NCI-H2227 (cell line): ENCODE measurements at regions not wholly inside any gene's neighbourhood (a gene's known extent, or its start where the extent isn't known, plus 50 kb on each side); places are given as distances from the start of the nearest gene placed in this dataset.

Experiments
- DNase-seq: peaks from one replicate; lab custom pipeline; 2025; ENCODE audit not compliant: unreplicated experiment; lab: John Stamatoyannopoulos, UW

DNA sequence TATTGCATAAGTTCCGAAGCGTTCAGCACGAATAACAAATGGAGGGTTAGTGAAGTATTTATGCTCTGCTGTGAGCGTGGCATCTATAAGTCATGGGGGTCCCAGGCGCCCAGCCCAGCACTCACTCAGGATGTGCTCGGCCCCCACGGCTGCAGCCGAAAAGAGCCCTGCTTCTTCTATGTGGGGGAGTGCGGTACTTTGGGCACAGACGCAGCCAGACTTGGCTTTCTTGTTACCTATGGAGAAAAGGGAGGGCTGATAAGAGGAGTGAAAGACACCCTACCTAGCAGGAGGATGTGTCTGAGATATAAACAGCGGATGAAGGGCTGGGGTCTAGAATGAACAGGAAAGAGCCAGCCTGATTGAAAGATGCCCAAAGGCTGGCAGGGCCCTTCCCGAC is 51.4 kb downstream of the MRPL36 start:
- DNase-seq, result no peak

- DNase-seq, result no peak
These were observed 51.9 kb downstream of the MRPL36 start for GRCh38 chr5:1747803-1748085.

GRCh38 chr5:1747079-1747802 is 52.4 kb downstream of the MRPL36 start:
- DNase-seq, result no peak

DNA sequence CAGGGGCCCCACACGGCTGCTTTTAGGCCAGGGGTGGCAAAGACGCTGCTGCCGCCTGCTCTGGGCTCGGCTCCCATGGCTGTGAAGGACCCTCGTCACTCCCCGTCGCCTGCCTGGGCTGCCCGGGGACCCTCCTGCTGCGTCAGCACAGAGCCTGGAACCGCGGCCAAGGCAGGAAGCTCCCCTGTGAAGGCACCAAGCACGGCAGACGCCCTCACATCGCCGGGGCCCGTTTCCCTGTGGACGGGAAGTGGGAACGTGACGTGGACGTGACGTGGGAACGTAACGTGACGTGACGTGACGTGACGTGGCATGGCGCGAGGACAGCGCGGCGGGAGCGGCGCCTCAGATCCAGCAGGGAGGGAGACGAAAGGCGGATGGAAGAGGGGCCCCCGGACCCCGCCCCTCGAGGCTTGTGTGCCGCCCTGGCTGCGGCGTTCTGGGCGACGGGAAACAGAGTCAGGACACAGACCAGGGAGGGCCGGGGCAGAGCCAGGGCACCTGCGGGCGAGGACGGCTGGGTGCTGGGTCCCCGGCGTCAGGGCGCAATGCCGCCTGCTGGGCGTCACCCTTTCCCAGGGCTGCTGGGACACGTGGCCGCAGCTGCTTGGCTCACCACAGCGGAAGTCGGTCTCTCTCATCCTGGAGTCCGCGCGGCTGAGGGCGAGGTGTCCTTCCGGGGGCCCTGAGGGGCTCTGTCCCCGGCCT is 53.1 kb downstream of the MRPL36 start:
- DNase-seq, result no peak

GRCh38 chr5:1745796-1746370 is 53.8 kb downstream of the MRPL36 start:
- DNase-seq, result no peak

DNA sequence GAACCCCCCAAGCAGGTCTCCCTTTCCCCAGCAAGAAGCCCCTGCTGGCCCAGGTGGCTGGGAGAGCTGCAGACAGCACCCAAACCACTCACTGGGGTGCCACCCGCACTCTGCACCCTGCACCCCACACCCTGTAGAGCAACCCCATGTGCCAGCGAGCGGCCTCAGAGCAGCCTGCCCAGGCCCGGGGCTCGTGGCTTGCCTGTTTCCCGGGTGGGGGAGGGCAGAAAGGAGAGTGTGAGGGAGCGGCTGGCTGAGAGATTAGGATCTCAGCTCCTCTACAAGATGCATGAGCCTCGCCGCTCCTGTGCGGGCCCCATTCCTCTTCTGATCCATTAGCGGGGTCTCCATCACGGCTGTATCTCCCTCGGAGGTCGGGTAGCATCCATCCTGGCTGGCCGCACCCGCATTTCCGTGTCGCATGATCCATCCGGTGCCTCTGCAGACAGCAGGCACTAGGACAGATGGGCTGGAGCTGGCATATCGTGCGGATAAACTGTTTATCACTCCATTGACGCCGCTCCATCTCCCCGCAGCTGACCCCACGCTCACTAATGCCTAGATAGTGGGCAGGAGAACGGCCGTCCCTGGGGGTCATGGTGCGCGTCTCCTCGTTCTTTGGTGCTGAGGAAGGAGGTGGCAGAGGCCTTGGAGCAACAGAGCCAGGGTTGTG is 54.4 kb downstream of the MRPL36 start:
- DNase-seq, result no peak

DNA sequence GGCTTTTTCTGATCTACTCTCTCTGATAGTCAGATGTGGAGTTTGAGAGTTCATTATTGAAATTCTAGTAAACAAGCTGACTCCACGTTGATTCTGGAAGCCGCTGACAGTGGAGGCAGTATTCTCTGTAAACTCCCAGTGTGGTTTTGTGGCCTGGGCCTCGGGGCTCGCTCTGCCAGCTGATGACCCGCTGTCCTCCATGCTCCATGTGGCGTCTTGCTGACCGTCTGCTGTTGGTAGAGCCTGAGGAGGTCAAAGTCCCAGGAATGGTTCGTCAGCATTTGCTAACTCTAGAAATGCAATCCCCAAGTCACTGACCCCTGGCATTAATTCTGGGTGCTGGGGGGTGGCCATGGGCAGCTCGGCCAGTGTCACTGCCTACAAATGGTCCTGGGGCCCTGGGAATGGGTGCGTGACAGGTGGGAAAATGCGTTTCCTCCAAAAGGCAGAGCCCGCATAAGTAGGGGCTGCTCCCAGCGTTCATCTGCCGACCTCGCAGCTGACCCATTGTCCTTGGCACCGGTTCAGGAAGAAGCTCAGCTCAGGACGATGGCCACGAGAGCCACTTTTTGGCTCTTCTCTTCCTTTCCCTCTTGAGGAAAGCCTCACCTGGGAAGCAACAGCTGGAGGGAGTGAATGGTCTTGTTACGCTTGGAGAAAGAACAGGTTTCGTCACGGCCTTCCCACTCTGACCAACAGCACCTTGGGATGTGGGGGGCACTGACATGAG is 55.1 kb downstream of the MRPL36 start:
- no peak for DNase-seq

DNA sequence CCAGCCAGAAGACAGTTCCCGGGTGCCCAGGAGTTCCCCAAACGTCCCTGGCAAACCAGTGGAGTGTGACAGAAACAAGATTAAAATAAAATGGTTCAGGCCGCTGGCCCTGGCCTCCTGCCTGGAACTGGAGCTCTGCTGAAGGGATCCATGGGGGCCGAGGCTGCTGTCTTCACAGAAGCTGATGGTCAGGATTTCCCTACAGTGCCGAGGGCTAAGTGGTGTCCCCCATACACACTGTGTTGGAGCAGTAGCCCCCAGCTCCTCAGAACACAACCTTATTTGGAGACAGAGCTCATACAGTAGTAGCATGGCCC is 55.9 kb downstream of the MRPL36 start:
- no peak for DNase-seq

- DNase-seq, result no peak
These were observed 56.4 kb downstream of the MRPL36 start for GRCh38 chr5:1743061-1743768.

DNA sequence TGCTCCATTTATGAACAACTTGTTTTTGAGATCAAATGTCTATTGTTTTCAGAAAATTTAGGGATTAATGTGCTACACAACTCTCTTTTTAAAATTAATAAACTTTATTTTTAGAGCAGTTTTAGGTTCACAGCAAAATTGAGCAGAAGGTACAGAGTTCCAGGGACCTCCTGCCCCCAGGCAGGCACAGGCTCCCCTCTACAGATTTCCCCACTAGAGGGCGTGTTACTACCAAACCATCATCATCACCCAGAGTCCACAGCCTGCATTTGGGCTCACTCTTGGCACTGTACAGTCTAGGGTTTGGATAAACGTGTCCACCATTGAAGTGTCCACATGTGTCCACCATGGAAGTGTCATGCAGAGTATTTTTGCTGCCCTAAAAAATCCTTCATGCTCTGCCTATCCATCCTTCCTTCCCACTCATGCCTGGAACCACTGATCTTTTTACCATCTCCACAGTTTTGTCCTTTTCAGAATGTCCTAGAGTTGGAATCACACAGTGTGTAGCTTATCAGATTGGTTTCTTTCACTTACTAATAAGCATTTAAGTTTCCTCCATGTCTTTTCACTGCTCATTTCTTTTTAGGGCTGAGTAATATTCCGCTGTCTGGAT is 61.7 kb downstream of the MRPL36 start:
- no peak for DNase-seq

- no peak for DNase-seq
These were observed 62.5 kb downstream of the MRPL36 start for GRCh38 chr5:1736889-1737711.

DNA sequence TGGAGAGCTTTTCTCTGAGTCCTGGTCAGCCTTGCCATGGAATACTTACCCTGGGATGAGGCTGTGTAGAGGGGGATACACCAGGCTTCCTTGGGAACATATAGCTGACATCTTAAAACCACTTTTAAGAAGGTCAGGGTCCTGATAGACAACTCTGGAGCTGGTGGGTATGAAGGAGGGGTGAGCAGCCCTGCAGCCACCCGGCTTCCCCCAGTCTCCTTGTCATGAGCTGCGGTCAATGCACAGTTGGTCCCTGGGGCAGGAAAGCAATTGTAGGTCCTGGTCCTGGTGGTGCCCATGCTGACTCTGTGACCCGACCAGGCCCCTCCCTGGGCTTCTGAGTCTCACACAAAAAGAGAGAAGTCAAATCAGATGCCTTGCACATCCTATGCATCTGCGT is 63.6 kb downstream of the MRPL36 start:
- DNase-seq, result no peak

DNA sequence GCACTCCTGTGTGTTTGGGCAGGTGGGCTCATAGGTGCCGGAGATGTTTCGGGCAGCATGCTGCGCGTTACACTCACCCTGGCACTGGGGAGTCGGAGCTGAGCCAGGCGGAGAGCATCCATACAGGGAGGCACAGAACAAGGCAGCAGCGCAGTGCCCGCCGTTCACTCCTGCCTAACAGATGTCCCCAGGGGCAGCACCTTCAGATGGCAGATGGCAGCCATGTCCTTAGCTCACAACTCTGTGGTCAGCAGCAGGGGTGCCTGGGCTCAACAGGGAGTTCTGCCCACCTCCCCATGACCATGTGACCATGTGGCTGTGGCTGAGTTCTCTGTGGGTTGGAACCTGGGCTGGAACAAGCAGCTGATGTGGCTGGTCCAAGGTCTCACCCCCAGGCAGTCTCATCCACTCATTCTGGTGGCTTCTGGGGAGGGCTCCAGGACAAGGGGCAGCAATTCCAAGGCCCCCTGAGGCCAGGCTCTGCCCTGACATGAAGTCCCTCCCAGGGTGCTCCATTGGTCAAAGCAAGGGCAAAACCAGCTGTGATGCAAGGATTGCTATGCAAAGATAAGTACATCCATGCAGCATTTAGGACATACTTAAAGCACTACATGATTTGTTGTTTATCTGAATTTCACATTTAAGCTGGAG is 64.2 kb downstream of the MRPL36 start:
- DNase-seq, result no peak

- no peak for DNase-seq
These were observed 64.7 kb downstream of the MRPL36 start for GRCh38 chr5:1734908-1735289.

GRCh38 chr5:1734271-1734907 is 65.2 kb downstream of the MRPL36 start:
- DNase-seq, result no peak

GRCh38 chr5:1733369-1733768 is 66.3 kb downstream of the MRPL36 start:
- DNase-seq, result no peak

GRCh38 chr5:1732945-1733344 is 66.7 kb downstream of the MRPL36 start:
- no peak for DNase-seq

DNA sequence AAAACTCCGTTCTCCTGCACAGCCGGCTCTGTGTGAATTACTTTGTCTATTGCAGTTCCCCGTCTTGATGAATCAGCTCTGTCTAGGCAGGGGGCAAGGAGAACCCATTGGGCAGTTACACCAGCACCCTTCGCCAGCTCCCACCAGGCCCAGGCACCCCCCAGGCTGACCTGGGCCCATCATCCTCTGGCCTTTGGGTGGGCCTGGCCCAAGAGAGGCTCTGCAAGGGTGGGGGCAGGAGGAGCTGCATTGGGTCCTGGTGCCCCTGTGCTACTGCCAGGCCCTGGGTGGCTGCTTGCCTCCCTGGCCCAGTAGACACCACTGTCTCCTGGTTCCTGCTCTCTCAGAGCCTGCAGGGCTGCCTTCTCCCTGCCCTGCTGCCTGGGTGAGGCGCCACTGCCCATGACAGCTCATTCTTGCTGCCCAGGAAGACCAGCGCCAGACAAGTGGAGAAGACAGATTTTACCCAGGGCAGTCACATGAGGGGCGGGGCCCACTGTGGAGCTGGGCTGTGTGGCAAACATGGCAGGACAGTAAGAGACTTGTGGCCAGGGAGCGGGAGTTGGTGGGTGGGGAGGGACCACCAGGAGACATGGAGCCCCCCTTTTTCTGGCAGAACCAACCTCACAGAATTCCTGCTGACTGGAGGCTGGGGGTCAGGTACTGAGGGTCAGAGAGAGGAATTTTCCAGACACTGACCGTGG is 67.2 kb downstream of the MRPL36 start:
- no peak for DNase-seq
